Cardiac septum (tissue), 1 donor: ENCODE measurements at regions not wholly inside any gene's neighbourhood (a gene's known extent, or its start where the extent isn't known, plus 50 kb on each side); places are given as distances from the start of the nearest gene placed in this dataset.

Source experiments
- DNase-seq: peaks from one replicate; pipeline ENCODE4 v3.0.0-alpha.2; 2020; ENCODE audit warnings: low spot score
- intact Hi-C: fragments of 100-400 bp; cut with DNase I; formaldehyde crosslinking; loops from one replicate; pipeline ENCODE4 v1.14.0; 2022
- donor health status: DM: no; HTN: no; CAD: no.

- DNase-seq, result no peak
- intact Hi-C loops, result no loop called here
Observed at GRCh38 chr1:5002676-5003075, 348.3 kb downstream of the AJAP1 start.

GRCh38 chr1:5001466-5001865 lies 347.1 kb downstream of the AJAP1 start:
- intact Hi-C loops, result no loop called here
- DNase-seq, result no peak

- DNase-seq, result no peak
- intact Hi-C loops, result no loop called here
Observed at GRCh38 chr1:4986306-4986705, 331.9 kb downstream of the AJAP1 start.

GRCh38 chr1:4984841-4985240 lies 330.4 kb downstream of the AJAP1 start:
- no peak for DNase-seq
- intact Hi-C loops, result no loop called here

DNA sequence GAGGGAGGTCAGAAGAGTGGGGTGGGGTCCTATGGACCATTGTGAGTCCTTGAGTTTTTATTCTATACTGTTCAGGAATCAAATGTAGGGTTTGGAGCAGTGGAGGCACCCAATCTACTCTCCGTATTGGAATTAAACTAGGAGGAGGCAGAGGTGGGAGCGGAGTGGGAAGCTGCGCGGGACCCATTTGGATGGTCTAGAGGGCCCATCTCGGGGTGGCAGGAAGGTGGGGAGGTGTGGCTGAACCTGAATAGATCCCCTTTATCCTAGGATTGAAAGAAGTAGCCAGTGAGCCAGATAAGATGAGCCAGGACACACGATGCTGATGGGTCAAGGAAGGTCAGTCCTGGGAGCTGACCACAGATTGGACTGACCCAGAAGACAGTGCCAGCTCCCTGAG lies 325.8 kb downstream of the AJAP1 start:
- intact Hi-C loops, result no loop called here
- no peak for DNase-seq

DNA sequence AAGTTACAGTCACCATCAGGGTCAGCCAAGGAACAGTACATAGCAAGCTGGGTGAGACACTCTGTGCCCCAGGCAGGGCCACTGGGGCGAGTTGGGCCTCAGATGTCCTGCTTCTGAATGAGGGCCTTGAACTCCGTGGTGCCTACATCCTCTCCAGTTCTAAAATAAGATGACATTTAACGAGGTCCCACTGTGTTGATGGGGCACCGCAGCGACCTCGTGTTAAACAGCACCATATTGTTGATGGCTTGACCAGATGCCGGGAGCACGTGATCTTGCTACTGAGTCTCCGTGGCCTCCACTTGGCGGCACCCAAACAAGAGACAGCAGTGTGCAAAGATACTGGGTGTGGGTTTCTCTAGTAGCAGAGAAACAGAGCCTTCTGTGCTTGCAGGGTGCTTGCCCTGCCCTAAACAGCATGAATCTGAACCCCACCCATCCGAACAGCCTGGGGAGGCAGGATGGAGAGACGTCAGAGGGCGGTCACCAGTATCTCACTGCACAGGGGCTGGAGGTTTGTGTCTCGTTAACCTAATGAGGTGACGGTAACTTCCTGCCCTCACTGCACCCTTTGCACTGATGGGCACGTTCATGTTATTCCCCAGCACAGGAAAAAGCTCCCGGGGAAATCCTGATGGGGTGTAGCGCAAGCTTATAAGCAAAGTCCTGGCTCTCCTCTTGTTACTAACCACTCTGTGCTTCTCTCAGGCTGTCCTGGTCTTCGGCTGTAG lies 324.4 kb downstream of the AJAP1 start:
- intact Hi-C loops, result no loop called here
- DNase-seq, result no peak

- DNase-seq, result no peak
- intact Hi-C loops, result no loop called here
Observed at GRCh38 chr1:4977701-4978100, 323.3 kb downstream of the AJAP1 start.

DNA sequence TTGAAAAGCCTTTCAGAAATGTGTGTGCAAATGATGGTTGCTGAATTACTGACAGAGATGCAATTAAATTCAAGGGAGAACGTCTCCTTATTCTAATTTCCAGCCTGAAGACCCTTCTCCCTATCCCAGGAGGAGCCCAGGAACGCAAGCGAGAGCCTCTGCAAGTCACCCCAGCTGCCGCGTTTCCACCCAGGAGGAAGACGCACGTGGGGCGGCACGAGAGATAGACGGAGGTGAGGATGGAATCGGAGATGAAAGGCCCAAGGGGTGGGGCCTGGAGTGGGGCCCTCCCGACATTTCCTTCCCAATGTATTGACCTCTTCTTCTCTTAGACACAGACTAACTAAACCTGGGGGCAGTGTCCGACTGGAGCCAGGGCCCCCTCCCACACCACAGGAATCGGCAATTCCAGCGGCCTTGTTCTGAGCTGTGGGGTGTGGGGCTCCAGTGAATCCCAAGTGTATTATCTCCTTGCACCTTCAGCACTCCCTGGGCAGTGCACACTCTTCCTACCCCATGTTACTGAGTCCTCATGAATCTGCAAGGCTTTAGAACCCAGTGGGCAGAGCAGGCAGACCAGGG lies 322.5 kb downstream of the AJAP1 start:
- intact Hi-C loops, result no loop called here
- DNase-seq, result no peak

DNA sequence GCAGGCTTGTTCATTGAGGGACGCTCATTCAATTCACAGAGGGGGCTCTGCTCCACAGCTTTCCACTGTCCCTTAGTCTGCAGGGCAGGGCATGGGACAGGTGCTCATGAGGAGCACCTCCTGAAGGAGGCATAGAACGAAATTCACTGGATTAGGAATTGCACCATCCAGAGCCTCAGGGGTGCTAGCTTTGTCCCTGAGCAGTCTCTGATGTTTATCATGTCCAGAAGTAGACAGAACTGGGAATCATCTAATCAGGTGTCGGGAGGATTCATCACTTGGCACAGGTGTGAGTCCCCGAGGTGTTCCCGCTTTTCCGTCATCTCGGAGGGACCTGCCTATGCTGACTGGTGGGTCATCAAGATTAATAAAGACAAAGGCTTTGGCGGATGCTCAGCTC lies 321.4 kb downstream of the AJAP1 start:
- intact Hi-C loops, result no loop called here
- DNase-seq, result no peak

GRCh38 chr1:4974981-4975685 lies 320.7 kb downstream of the AJAP1 start:
- intact Hi-C loops, result no loop called here
- DNase-seq, result no peak

- DNase-seq, result no peak
- intact Hi-C loops, result no loop called here
Observed at GRCh38 chr1:4973341-4973740, 318.9 kb downstream of the AJAP1 start.

- DNase-seq, result no peak
- intact Hi-C loops, result no loop called here
Observed at GRCh38 chr1:4972761-4973320, 318.4 kb downstream of the AJAP1 start.

DNA sequence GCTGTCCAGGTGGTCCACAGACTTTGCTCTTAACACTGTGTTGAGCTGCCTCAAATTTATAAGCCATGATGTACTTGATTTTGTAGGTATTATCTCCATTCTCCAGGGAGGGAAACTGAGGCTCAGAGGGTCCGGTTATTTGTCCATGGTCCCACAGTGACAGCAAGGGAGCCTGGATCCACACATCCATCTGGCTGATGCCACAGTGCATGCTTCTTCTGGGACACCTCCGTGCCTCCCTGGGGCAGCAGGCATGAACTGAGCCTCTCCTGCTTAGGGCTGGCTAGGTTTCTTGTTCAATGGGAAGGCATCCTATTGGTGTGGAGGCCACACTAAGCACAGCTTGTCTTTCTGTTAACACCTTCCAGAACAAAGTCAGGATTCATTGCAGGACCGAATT lies 317.3 kb downstream of the AJAP1 start:
- intact Hi-C loops, result no loop called here
- no peak for DNase-seq

- no peak for DNase-seq
- intact Hi-C loops, result no loop called here
Observed at GRCh38 chr1:4970532-4970931, 316.1 kb downstream of the AJAP1 start.

DNA sequence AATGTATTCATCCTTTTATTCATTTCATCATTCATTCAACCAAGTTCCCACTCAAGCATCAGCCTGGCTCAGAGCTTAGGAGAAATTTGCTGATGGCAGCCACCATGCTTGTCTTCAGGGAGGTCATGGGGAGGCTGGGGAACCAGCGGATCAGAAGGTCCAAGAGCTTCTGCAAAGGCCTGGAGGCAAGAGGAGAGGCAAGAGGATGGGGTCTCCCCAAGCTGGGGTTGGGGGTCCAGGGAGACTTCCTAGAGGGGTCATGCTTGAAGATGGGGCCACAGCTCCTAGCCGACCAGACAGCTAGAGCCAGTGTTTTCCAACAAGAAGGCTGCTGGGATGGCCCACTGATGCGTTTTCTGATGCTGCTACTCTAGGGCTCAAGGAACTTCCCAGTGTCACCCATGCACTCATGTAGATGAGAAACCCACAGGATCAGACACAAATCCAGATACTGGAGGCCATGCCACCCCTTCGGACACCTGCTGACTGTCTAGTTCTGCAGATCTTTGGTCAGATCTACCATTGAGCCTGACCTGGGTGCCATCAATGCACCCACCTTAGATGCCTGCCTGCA lies 315.2 kb downstream of the AJAP1 start:
- no peak for DNase-seq
- intact Hi-C loops, result no loop called here

DNA sequence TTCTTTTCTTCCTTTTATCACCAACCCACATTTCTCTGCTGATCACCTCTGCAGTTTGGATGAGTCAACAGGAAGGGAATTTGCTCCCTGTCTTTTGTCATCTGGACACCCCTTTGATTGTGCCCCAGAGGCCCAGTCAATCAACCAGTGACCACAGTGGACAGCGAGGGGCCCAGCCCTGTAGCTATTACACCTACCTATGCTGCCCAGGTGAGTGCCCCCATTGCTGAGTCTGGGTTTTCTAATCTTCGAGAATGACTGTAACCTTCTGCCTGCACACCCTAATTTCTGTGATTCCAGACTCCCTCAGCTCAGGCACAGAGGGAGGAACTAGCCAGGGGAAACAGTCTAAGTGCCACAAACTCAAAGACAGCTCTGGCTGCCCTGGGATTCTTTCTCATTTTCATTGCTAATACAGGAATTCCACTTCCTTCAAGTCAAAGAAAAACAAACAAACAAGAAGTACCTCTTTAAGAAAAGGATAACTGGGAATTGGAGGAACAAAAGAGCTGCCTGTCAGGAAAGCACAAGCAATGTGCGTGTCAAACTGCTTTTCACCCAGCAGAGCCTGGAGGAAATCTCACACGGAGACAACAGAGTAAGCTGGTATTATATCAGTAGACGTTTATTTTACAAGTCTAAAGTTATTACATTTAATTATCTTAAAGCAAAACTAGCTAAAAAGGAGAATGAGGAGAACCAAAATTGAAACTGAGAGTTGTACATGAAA lies 311.1 kb downstream of the AJAP1 start:
- intact Hi-C loops, result no loop called here
- DNase-seq, result no peak

GRCh38 chr1:4964634-4965345 lies 310.4 kb downstream of the AJAP1 start:
- no peak for DNase-seq
- intact Hi-C loops, result no loop called here

- intact Hi-C loops, result no loop called here
- DNase-seq, result no peak
Observed at GRCh38 chr1:4963251-4963650, 308.8 kb downstream of the AJAP1 start.

- no peak for DNase-seq
- intact Hi-C loops, result no loop called here
Observed at GRCh38 chr1:4962836-4963235, 308.4 kb downstream of the AJAP1 start.
